DND-41 (cell line): ENCODE measurements at regions not wholly inside any gene's neighbourhood (a gene's known extent, or its start where the extent isn't known, plus 50 kb on each side); places are given as distances from the start of the nearest gene placed in this dataset.

ENCODE experiments used
- CTCF ChIP-seq: IDR thresholded peaks from 2 replicates; pipeline ENCODE4 v1.5.1; 2012; ENCODE audit warnings: borderline replicate concordance, low read length, moderate library complexity, mild to moderate bottlenecking; ENCODE audit not compliant: poor library complexity, severe bottlenecking; ENCODE audit errors: extremely low read depth
- EZH2 ChIP-seq: IDR thresholded peaks from 3 replicates; pipeline ENCODE4 v1.6.1; 2012; ENCODE audit warnings: borderline replicate concordance, low read depth, mild to moderate bottlenecking, moderate library complexity, low read length, inconsistent platforms; ENCODE audit not compliant: severe bottlenecking

- no peak for TF ChIP-seq CTCF
- TF ChIP-seq EZH2 = no peak
Observed at GRCh38 chr7:79529881-79530235, 76.4 kb upstream of the MAGI2 start.
